H9 (cell line): ENCODE measurements at regions not wholly inside any gene's neighbourhood (a gene's known extent, or its start where the extent isn't known, plus 50 kb on each side); places are given as distances from the start of the nearest gene placed in this dataset.

Experiments
- DNase-seq: peaks from one replicate; pipeline ENCODE4 v3.0.0-alpha.2; 2017
- H2AFZ ChIP-seq: one replicate; pipeline ENCODE4 v1.6.1; 2013; ENCODE audit warnings: mild to moderate bottlenecking, low read length, control low read depth, moderate library complexity
- H2AK5ac ChIP-seq: 2 replicates; pipeline ENCODE4 v1.6.1; 2013; ENCODE audit warnings: low read length, control low read depth, mixed read lengths; ENCODE audit not compliant: insufficient read length
- H2BK120ac ChIP-seq: one replicate; pipeline ENCODE4 v1.6.1; 2013; ENCODE audit warnings: low read depth, mild to moderate bottlenecking, low read length, control low read depth, inconsistent platforms; ENCODE audit not compliant: poor library complexity, severe bottlenecking
- H2BK12ac ChIP-seq: 2 replicates; pipeline ENCODE4 v1.6.1; 2013; ENCODE audit warnings: low read length, control low read depth, mixed read lengths, low read depth; ENCODE audit not compliant: insufficient read length
- H2BK15ac ChIP-seq: 2 replicates; pipeline ENCODE4 v1.6.1; 2013; ENCODE audit warnings: low read depth, low read length, control low read depth
- H2BK20ac ChIP-seq: one replicate; pipeline ENCODE4 v1.6.1; 2013; ENCODE audit warnings: low read depth, mild to moderate bottlenecking, low read length, control low read depth, inconsistent platforms; ENCODE audit not compliant: poor library complexity, severe bottlenecking
- H2BK5ac ChIP-seq: 2 replicates; pipeline ENCODE4 v1.6.1; 2013; ENCODE audit warnings: low read length, control low read depth, mixed read lengths; ENCODE audit not compliant: insufficient read length
- H3K14ac ChIP-seq: 2 replicates; pipeline ENCODE4 v1.6.1; 2013; ENCODE audit warnings: low read length, control low read depth; ENCODE audit not compliant: insufficient read depth
- H3K18ac ChIP-seq: 2 replicates; pipeline ENCODE4 v1.6.1; 2013; ENCODE audit warnings: low read depth, mild to moderate bottlenecking, mixed read lengths, low read length, control low read depth; ENCODE audit not compliant: insufficient read length
- H3K23ac ChIP-seq: 2 replicates; pipeline ENCODE4 v1.6.1; 2013; ENCODE audit warnings: low read length, control low read depth, mixed read lengths, low read depth; ENCODE audit not compliant: insufficient read length
- H3K23me2 ChIP-seq: 2 replicates; pipeline ENCODE4 v1.6.1; 2013; ENCODE audit warnings: low read depth, mild to moderate bottlenecking, mixed read lengths, low read length, control low read depth; ENCODE audit not compliant: insufficient read length, poor library complexity, severe bottlenecking
- H3K27ac ChIP-seq: 2 replicates; pipeline ENCODE4 v1.5.1; 2013; ENCODE audit warnings: low read length, control low read depth, mixed read lengths, low read depth; ENCODE audit not compliant: insufficient read length
- H3K27me3 ChIP-seq: 2 replicates; pipeline ENCODE4 v1.6.1; 2013; ENCODE audit warnings: low read length, control low read depth, inconsistent platforms; ENCODE audit not compliant: insufficient read depth
- H3K4ac ChIP-seq: 2 replicates; pipeline ENCODE4 v1.6.1; 2013; ENCODE audit warnings: low read depth, mild to moderate bottlenecking, control low read depth, inconsistent platforms, low read length, moderate library complexity
- H3K4me1 ChIP-seq: 2 replicates; pipeline ENCODE4 v1.6.1; 2013; ENCODE audit warnings: low read length, control low read depth, inconsistent platforms; ENCODE audit not compliant: insufficient read depth
- H3K4me2 ChIP-seq: 2 replicates; pipeline ENCODE4 v1.6.1; 2013; ENCODE audit warnings: low read length, control low read depth, mixed read lengths; ENCODE audit not compliant: insufficient read length, insufficient read depth
- H3K56ac ChIP-seq: 2 replicates; pipeline ENCODE4 v1.6.1; 2013; ENCODE audit warnings: low read depth, mild to moderate bottlenecking, mixed read lengths, low read length, control low read depth; ENCODE audit not compliant: insufficient read length
- H3K79me1 ChIP-seq: 2 replicates; pipeline ENCODE4 v1.6.1; 2013; ENCODE audit warnings: low read depth, mild to moderate bottlenecking, moderate library complexity, low read length, control low read depth, inconsistent platforms; ENCODE audit not compliant: insufficient read depth, poor library complexity, severe bottlenecking
- H3K79me2 ChIP-seq: 2 replicates; pipeline ENCODE4 v1.6.1; 2013; ENCODE audit warnings: low read length, control low read depth, inconsistent platforms; ENCODE audit not compliant: insufficient read depth
- H3K9ac ChIP-seq: 2 replicates; pipeline ENCODE4 v1.6.1; 2013; ENCODE audit warnings: low read length, control low read depth, mixed read lengths; ENCODE audit not compliant: insufficient read length; ENCODE audit errors: extremely low read depth
- H3K9me3 ChIP-seq: one replicate; pipeline ENCODE4 v1.6.1; 2013; ENCODE audit warnings: low read depth, low read length, inconsistent platforms; ENCODE audit not compliant: control insufficient read depth
- H3T11ph ChIP-seq: one replicate; pipeline ENCODE4 v1.6.1; 2013; ENCODE audit warnings: mild to moderate bottlenecking, low read length, control low read depth, inconsistent platforms
- H4K20me1 ChIP-seq: one replicate; pipeline ENCODE4 v1.6.1; 2013; ENCODE audit not compliant: control insufficient read depth, insufficient read length, insufficient read depth
- H4K5ac ChIP-seq: 2 replicates; pipeline ENCODE4 v1.6.1; 2013; ENCODE audit warnings: low read depth, mild to moderate bottlenecking, mixed read lengths, low read length, control low read depth; ENCODE audit not compliant: insufficient read length
- H4K8ac ChIP-seq: replicated peaks from 2 replicates; pipeline ENCODE4 v1.6.1; 2013; ENCODE audit warnings: low read length, control low read depth, mixed read lengths, low read depth; ENCODE audit not compliant: insufficient read length
- H4K91ac ChIP-seq: 2 replicates; pipeline ENCODE4 v1.6.1; 2013; ENCODE audit warnings: low read depth, mild to moderate bottlenecking, moderate library complexity, mixed read lengths, low read length, control low read depth; ENCODE audit not compliant: insufficient read length
- H3K27ac Mint-ChIP-seq, 3 experiments: 2 replicates in 2 of 3; 3 replicates in 1 of 3; pipeline ENCODE4 v1.8.0; 2020 to 2021; ENCODE audit warnings: mixed read lengths in 3 of 3, mild to moderate bottlenecking in 1 of 3, moderate library complexity in 1 of 3
- H3K27me3 Mint-ChIP-seq: 2 replicates; pipeline ENCODE4 v1.8.0; 2021; ENCODE audit warnings: low read depth, mild to moderate bottlenecking, moderate library complexity, mixed read lengths
- H3K36me3 Mint-ChIP-seq, 3 experiments: 2 replicates in 2 of 3; 3 replicates in 1 of 3; pipeline ENCODE4 v1.8.0; 2020 to 2021; ENCODE audit warnings: low read depth in 3 of 3, mixed read lengths in 3 of 3; ENCODE audit not compliant: insufficient read depth in 1 of 3
- H3K4me1 Mint-ChIP-seq, 2 experiments: 2 replicates each; pipeline ENCODE4 v1.8.0; 2020; ENCODE audit warnings: mixed read lengths in 2 of 2
- H3K4me3 Mint-ChIP-seq, 2 experiments: 2 replicates in 1 of 2; 3 replicates in 1 of 2; pipeline ENCODE4 v1.8.0; 2020 to 2021; ENCODE audit warnings: mild to moderate bottlenecking in 2 of 2, mixed read lengths in 2 of 2, moderate library complexity in 1 of 2
- H3K9me3 Mint-ChIP-seq, 2 experiments: 2 replicates in 1 of 2; 3 replicates in 1 of 2; pipeline ENCODE4 v1.8.0; 2020; ENCODE audit warnings: mild to moderate bottlenecking in 2 of 2, mixed read lengths in 2 of 2, moderate library complexity in 1 of 2
- WGBS: extraction: QIAGEN DNeasy Blood & Tissue Kit; methylation state at CpG from one replicate; pipeline ENCODE4 v1.1.7; 2013; ENCODE audit warnings: missing lambda C conversion rate, low lambda C conversion rate, mixed read lengths; ENCODE audit not compliant: insufficient read length; ENCODE audit errors: extremely low coverage; 5-methylcytosine and 5-hydroxymethylcytosine counted together
- TF ChIP-seq, protein P1 (sequence below): fragments of 200-600 bp; sonication (generic); conservative IDR thresholded peaks from 3 replicates; pipeline ENCODE4 v1.8.0; 2021; ENCODE audit warnings: antibody characterized with exemption, mild to moderate bottlenecking

DNA sequence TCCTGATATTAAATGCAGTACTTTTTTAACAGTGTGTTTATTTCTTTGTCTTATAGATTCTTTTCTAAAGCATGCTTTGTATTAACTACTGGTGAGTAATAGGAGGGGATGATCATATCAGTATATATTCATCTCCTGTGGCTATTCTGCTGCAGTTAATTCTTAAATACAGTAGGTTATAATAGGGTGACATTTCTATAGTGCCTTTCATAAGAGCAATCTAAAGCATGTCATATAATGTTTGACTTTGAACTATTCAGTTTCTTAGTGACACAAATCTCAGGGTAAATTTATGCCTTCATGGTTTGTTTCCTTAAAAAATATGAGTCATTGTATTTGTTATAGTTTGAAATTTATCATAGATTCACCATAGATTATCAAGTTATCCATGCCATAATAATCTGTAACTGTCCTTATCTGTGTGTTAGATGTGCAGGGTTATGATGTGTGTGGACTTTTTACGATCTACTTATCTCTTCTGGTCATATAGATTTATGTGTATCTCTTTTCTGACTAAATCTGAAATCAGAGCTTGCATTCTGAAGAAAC is 1019.5 kb downstream of the NR2F1-AS1 start:
- no CpG with 5 or more reads among the region's 1 CpG for WGBS
- Histone ChIP-seq H3K9ac (no peak overlapping the region), H4K91ac (no peak overlapping the region), H3K27ac (no peak overlapping the region), H3K27me3 (no peaks in the 10 kb centered on the region), H3K9me3 (no peaks in the 10 kb centered on the region), H3K79me2 (no peaks in the 10 kb centered on the region), H2BK5ac (no peak overlapping the region), H3K23me2 (no peaks in the 10 kb centered on the region), H3K4ac (no peak overlapping the region), H3T11ph (no peak overlapping the region), H3K4me1 (no peaks in the 10 kb centered on the region), H3K79me1 (no peaks in the 10 kb centered on the region), H2BK120ac (no peak overlapping the region), H2AK5ac (no peak overlapping the region), H3K14ac (no peak overlapping the region), H3K23ac (no peak overlapping the region), H4K8ac (no peak overlapping the region), H4K5ac (no peak overlapping the region), H4K20me1 (no peaks in the 10 kb centered on the region), H3K4me2 (no peak overlapping the region), H2BK15ac (no peak overlapping the region), H3K18ac (no peak overlapping the region), H3K56ac (no peak overlapping the region), H2BK12ac (no peak overlapping the region), H2BK20ac (no peak overlapping the region), H2AFZ (no peak overlapping the region)
- TF ChIP-seq, protein P1, sequence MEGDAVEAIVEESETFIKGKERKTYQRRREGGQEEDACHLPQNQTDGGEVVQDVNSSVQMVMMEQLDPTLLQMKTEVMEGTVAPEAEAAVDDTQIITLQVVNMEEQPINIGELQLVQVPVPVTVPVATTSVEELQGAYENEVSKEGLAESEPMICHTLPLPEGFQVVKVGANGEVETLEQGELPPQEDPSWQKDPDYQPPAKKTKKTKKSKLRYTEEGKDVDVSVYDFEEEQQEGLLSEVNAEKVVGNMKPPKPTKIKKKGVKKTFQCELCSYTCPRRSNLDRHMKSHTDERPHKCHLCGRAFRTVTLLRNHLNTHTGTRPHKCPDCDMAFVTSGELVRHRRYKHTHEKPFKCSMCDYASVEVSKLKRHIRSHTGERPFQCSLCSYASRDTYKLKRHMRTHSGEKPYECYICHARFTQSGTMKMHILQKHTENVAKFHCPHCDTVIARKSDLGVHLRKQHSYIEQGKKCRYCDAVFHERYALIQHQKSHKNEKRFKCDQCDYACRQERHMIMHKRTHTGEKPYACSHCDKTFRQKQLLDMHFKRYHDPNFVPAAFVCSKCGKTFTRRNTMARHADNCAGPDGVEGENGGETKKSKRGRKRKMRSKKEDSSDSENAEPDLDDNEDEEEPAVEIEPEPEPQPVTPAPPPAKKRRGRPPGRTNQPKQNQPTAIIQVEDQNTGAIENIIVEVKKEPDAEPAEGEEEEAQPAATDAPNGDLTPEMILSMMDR = no peak
- H3K4me3 Mint-ChIP-seq = no peak overlapping the region
- peaks cover 13% of the 10 kb centered on the region in 2 experiments for H3K4me1 Mint-ChIP-seq
- no peaks in the 10 kb centered on the region for H3K27me3 Mint-ChIP-seq
- no peaks in the 10 kb centered on the region for H3K36me3 Mint-ChIP-seq
- H3K9me3 Mint-ChIP-seq = no peaks in the 10 kb centered on the region
- DNase-seq = no peak
- no peak overlapping the region for H3K27ac Mint-ChIP-seq
